Suprapubic skin (tissue), 4 donors: ENCODE measurements at regions not wholly inside any gene's neighbourhood (a gene's known extent, or its start where the extent isn't known, plus 50 kb on each side); places are given as distances from the start of the nearest gene placed in this dataset.

ENCODE experiments used
- DNase-seq, 2 donors: peaks; one replicate each; pipeline ENCODE4 v3.0.0-alpha.2; 2019; ENCODE audit warnings: low spot score in 2 of 2
- H3K27ac ChIP-seq: fragments of 200-600 bp; sonication (generic); one replicate; pipeline ENCODE4 v1.5.1; 2019
- H3K27me3 ChIP-seq: fragments of 200-600 bp; sonication (generic); one replicate; pipeline ENCODE4 v1.5.1; 2019
- H3K36me3 ChIP-seq: fragments of 200-600 bp; sonication (generic); one replicate; pipeline ENCODE4 v1.5.1; 2019
- H3K4me1 ChIP-seq: fragments of 200-600 bp; sonication (generic); one replicate; pipeline ENCODE4 v1.5.1; 2019
- H3K4me3 ChIP-seq: fragments of 200-600 bp; sonication (generic); one replicate; pipeline ENCODE4 v1.5.1; 2019; ENCODE audit warnings: mild to moderate bottlenecking
- H3K9me3 ChIP-seq: fragments of 200-600 bp; sonication (generic); one replicate; pipeline ENCODE4 v1.5.1; 2019
- EP300 ChIP-seq: sonication (generic); formaldehyde crosslinking; IDR thresholded peaks from one replicate; pipeline ENCODE4 v1.6.1; 2017; ENCODE audit warnings: antibody characterized with exemption
- POLR2A ChIP-seq, 2 donors: fragments of 450-650 bp; IDR thresholded peaks; one replicate each; pipeline ENCODE4 v1.6.1; 2017; ENCODE audit warnings: antibody characterized with exemption in 2 of 2, mild to moderate bottlenecking in 2 of 2, moderate library complexity in 2 of 2
- POLR2AphosphoS5 ChIP-seq, 3 donors: sonication (generic); formaldehyde crosslinking; IDR thresholded peaks; one replicate each; pipeline ENCODE4 v1.6.1; 2017; ENCODE audit warnings: antibody characterized with exemption in 3 of 3
- WGBS: methylation state at CpG from one replicate; pipeline ENCODE4 v1.1.5; 2018; 5-methylcytosine and 5-hydroxymethylcytosine counted together
- TF ChIP-seq, protein P1 (sequence below), 2 donors: fragments of 200-600 bp in 1 of 2; fragments of 450-650 bp in 1 of 2; sonication (generic) in 1 of 2; IDR thresholded peaks; one replicate each; pipeline ENCODE4 v1.5.1; 2016 to 2019; ENCODE audit warnings: antibody characterized with exemption in 2 of 2, mild to moderate bottlenecking in 1 of 2, moderate library complexity in 1 of 2

DNA sequence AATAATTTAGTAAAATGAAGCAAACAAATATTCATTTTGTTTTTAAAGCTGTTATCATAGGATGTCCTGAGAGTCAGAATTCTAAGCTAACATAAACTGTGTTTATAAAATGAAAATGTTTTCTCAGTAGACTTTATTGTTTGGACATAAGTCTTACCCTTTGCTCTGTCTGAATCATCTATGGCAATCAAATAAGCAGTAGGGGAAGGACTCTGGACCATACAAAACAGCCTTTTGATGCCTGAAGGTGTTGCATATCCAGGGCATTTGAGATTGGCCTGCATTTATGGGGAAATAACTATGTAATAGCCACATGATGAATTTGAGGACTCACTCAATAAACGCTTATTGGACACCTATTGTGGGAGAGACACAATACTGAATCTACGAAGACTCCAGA is 123.0 kb upstream of the ATP5MC3 start:
- peaks cover 3% of the 10 kb centered on the region for H3K27me3 ChIP-seq
- TF ChIP-seq POLR2A (IDR thresholded peaks at IDR 0.05) (no peak), POLR2AphosphoS5 (IDR thresholded peaks at IDR 0.05) (no peak), EP300 (no peak)
- TF ChIP-seq, protein P1, sequence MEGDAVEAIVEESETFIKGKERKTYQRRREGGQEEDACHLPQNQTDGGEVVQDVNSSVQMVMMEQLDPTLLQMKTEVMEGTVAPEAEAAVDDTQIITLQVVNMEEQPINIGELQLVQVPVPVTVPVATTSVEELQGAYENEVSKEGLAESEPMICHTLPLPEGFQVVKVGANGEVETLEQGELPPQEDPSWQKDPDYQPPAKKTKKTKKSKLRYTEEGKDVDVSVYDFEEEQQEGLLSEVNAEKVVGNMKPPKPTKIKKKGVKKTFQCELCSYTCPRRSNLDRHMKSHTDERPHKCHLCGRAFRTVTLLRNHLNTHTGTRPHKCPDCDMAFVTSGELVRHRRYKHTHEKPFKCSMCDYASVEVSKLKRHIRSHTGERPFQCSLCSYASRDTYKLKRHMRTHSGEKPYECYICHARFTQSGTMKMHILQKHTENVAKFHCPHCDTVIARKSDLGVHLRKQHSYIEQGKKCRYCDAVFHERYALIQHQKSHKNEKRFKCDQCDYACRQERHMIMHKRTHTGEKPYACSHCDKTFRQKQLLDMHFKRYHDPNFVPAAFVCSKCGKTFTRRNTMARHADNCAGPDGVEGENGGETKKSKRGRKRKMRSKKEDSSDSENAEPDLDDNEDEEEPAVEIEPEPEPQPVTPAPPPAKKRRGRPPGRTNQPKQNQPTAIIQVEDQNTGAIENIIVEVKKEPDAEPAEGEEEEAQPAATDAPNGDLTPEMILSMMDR (IDR thresholded peaks at IDR 0.05): no peak
- WGBS: 100% methylated on average over 2 of the region's 2 CpGs
- H3K36me3 ChIP-seq: no peaks in the 10 kb centered on the region
- no peak for DNase-seq
- no peak overlapping the region for H3K4me3 ChIP-seq
- no peaks in the 10 kb centered on the region for H3K9me3 ChIP-seq
- no peaks in the 10 kb centered on the region for H3K4me1 ChIP-seq
- no peak overlapping the region for H3K27ac ChIP-seq

DNA sequence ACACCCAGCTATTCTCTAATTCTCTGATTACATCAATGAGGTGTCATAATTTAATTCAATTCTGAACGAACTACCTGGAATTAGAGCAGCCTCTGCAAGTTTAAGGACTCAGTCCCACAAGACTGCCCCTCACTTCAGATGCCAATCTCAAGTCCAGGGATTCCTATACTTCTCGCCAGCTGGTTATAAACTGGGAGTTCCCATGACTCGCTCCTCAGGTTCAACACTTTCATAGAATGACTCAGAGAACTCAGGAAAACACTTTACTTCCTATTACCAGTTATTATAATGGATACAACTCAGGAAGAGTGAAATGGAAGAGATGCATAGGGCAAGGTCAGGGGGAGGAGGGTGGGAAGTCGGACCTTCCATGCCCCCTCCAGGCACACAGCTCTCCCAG is 112.3 kb upstream of the ATP5MC3 start:
- no peak for DNase-seq
- Histone ChIP-seq H3K27ac (no peak overlapping the region), H3K27me3 (peaks cover 13% of the 10 kb centered on the region), H3K36me3 (no peaks in the 10 kb centered on the region), H3K9me3 (peaks cover 7% of the 10 kb centered on the region), H3K4me3 (no peak overlapping the region), H3K4me1 (no peaks in the 10 kb centered on the region)
- 68% methylated on average over 4 of the region's 4 CpGs for WGBS
- no peak for TF ChIP-seq EP300
- TF ChIP-seq POLR2AphosphoS5 (IDR thresholded peaks at IDR 0.05): no peak
- TF ChIP-seq POLR2A (IDR thresholded peaks at IDR 0.05): no peak
- TF ChIP-seq, protein P1 (IDR thresholded peaks at IDR 0.05): no peak

DNA sequence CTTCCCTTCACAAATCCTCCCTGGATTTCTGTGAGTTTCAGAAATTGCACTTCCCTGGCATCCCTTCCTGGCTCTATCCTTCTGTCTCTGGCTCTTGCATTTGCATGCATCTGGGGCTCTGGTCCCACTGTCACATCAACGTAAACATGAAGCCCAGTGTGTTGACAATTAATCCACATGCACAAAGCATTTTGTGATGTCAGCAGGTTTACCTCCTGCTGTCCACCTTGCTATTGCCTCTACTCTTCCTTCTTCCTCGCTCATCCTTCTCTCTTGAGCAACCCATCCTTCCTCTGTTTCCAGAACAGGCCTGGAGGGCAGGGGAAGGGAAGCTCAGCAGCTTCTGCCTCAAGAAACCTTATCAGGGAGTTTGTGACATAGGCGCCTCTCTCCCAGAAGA is 111.7 kb upstream of the ATP5MC3 start:
- H3K27me3 ChIP-seq: peaks cover 13% of the 10 kb centered on the region
- H3K36me3 ChIP-seq: no peaks in the 10 kb centered on the region
- no peaks in the 10 kb centered on the region for H3K4me1 ChIP-seq
- no peak for DNase-seq
- H3K4me3 ChIP-seq: no peak overlapping the region
- peaks cover 3% of the 10 kb centered on the region for H3K9me3 ChIP-seq
- WGBS: 80% methylated on average over 3 of the region's 3 CpGs
- H3K27ac ChIP-seq: no peak overlapping the region
- TF ChIP-seq POLR2AphosphoS5 (IDR thresholded peaks at IDR 0.05) (no peak), POLR2A (IDR thresholded peaks at IDR 0.05) (no peak), EP300 (no peak)
- TF ChIP-seq, protein P1 (IDR thresholded peaks at IDR 0.05): no peak

DNA sequence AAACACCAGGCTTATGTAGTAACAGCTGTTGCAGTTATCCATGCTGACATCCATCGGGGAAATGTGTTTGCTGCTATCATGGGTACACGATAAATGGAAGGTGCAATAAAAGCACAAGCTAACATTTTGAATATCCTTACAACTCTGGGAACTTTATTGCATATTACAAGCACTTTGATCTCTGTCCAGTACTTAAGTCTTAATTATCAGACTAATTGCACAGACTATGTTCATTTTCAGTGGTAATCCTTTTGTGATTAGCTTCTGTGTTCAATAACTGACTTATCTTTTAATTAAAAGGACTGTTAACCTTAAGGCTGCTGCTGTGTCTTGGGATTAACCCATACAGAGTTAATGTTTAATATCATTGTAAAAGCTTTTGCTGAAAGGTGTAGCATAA is 101.4 kb upstream of the ATP5MC3 start:
- Histone ChIP-seq H3K4me1 (no peaks in the 10 kb centered on the region), H3K9me3 (no peaks in the 10 kb centered on the region), H3K4me3 (no peak overlapping the region), H3K27ac (no peak overlapping the region), H3K36me3 (no peaks in the 10 kb centered on the region), H3K27me3 (no peaks in the 10 kb centered on the region)
- 81% methylated on average over 2 of the region's 2 CpGs for WGBS
- TF ChIP-seq POLR2AphosphoS5 (IDR thresholded peaks at IDR 0.05): no peak
- no peak for TF ChIP-seq EP300
- TF ChIP-seq, protein P1 (IDR thresholded peaks at IDR 0.05): no peak
- no peak for TF ChIP-seq POLR2A (IDR thresholded peaks at IDR 0.05)
- DNase-seq: no peak

DNA sequence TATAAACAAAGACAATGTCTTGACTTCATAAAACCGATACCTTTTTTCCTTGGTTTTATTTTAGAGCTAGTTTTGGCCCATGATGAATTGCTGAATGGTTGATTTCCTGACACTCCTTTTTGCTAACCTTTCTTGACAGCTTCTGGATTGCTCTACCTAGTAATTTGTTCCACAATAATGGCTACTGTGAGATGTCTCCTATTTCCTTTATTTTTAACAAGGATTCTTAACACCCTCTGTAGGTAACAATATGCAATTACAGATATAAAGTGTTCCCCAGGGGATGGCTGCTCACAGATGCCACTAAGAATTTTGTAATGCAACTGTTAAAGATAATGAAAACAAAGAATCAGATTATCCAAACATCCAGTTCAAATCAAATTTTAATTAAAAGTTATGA is 100.8 kb upstream of the ATP5MC3 start:
- no peaks in the 10 kb centered on the region for H3K9me3 ChIP-seq
- H3K36me3 ChIP-seq: no peaks in the 10 kb centered on the region
- no peak overlapping the region for H3K27ac ChIP-seq
- H3K4me1 ChIP-seq: no peaks in the 10 kb centered on the region
- no peak overlapping the region for H3K4me3 ChIP-seq
- no peaks in the 10 kb centered on the region for H3K27me3 ChIP-seq
- DNase-seq: no peak
- WGBS: 80% methylated on average over 1 of the region's 1 CpG
- TF ChIP-seq POLR2AphosphoS5 (IDR thresholded peaks at IDR 0.05) (no peak), EP300 (no peak), POLR2A (IDR thresholded peaks at IDR 0.05) (no peak)
- TF ChIP-seq, protein P1 (IDR thresholded peaks at IDR 0.05): no peak
